ENCODE measurements at regions not wholly inside any gene's neighbourhood (a gene's known extent, or its start where the extent isn't known, plus 50 kb on each side); places are given as distances from the start of the nearest gene placed in this dataset.
"Not testable (repeated sequence)": the region's sequence is repeated elsewhere in the genome, so short reads cannot be mapped to it uniquely, and the experiment has no call there.

DNA sequence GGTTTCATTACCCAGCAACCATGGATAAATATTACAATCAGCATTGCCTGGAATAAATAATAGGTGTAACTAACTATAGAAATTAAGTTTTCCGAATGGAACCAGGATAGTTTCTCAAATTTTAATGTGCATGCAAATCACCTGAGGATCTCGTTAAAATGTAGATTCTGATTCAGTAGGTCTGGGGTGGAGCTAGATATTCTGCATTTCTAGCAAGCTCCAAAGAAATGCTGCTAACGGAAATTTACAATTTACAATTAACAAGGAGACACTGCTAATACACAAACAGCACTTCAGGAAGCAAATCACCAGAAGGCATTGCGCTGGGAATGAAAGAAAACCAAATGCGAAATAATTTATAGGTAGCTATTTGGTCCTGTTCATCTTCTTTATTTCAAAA, 597.5 kb upstream of the KLF12 start:
- H3K27ac Mint-ChIP-seq: no peak overlapping the region
- peaks cover 4% of the 10 kb centered on the region for H3K27me3 Mint-ChIP-seq
- no peaks in the 10 kb centered on the region for H3K9me3 Mint-ChIP-seq
- H3K4me1 Mint-ChIP-seq (ENCODE audit: low read depth): no peaks in the 10 kb centered on the region
- no peaks in the 10 kb centered on the region for H3K36me3 Mint-ChIP-seq (ENCODE audit: low read depth)
- H3K4me3 Mint-ChIP-seq: no peak overlapping the region

DNA sequence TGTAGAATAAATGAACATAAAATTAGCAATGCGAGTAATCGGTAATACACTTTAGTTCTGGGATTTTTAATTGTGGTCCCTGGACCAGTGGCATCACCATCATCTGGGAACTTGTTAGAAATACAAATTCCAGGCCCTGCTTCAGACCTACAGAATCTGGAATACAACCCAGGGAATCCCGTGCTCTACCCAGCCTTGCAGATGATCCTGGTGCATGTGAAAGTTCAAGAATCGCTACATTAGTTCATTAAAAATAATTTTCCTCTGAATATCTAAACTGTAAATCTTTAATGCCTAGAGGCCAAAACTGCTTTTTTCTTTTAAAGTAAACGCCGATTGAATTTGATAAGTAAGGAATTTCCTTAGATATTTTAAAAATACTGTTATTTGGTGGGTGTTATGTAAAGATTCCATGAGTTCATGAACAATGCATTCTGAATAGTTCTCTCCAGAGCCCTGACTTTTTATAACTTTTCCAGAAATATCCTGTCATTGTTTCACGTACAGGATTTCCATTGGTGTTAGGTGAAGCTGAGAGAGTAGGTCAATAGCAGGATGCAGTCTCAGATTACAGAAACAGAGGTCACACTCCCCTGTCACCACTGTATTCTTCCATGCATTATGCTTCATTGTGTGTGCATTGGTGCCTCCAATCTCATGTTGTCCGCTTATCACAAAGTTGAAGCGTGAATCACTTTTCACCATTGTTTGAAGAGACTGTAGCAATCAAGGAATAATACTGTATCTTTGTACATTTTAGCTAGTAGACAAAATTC, 596.5 kb upstream of the KLF12 start:
- no peaks in the 10 kb centered on the region for H3K4me1 Mint-ChIP-seq (ENCODE audit: low read depth)
- peaks cover 4% of the 10 kb centered on the region for H3K27me3 Mint-ChIP-seq
- H3K9me3 Mint-ChIP-seq: no peaks in the 10 kb centered on the region
- H3K36me3 Mint-ChIP-seq (ENCODE audit: low read depth): no peaks in the 10 kb centered on the region
- no peak overlapping the region for H3K4me3 Mint-ChIP-seq
- H3K27ac Mint-ChIP-seq: no peak overlapping the region

DNA sequence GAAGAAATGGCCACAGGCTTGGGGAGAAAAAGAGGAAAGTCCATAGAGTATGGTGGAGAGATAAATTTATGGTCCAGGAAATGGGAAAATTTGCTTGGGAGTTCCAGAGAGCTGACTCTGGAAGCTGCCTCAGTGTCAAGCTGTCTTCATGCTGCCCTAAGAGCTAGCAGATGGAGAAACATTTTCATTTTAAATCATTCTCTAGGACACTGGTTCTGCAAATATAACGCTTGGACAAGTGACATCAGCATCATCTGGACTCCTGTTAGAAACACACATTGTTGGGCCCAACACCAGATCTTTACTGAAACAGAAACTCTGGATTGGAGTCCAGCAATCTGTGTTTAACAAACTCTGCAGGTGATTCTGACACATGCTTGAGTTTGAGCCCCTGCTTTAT, 592.0 kb upstream of the KLF12 start:
- Mint-ChIP-seq H3K27me3 (peaks cover 7% of the 10 kb centered on the region), H3K4me3 (no peak overlapping the region), H3K4me1 (ENCODE audit: low read depth) (no peaks in the 10 kb centered on the region), H3K9me3 (no peaks in the 10 kb centered on the region), H3K36me3 (ENCODE audit: low read depth) (no peaks in the 10 kb centered on the region), H3K27ac (no peak overlapping the region)

DNA sequence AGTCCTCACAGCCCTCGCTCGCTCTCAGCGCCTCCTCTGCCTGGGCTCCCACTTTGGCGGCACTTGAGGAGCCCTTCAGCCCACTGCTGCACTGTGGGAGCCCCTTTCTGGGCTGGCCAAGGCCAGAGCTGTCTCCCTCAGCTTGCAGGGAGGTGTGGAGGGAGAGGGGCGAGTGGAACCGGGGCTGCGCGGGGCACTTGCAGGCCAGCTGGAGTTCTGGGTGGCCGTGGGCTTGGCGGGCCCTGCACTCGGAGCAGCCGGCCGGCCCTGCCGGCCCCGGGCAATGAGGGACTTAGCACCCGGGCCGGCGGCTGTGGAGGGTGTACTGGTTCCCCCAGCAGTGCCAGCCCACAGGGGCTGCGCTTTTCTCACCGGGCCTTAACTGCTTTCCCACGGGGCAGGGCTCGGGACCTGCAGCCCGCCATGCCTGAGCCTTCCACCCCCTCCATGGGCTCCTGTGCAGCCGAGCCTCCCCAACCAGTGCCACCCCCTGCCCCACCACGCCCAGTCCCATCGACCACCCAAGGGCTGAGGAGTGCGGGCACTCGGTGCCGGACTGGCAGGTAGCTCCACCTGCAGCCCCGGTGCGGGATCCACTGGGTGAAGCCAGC, 584.1 kb upstream of the KLF12 start:
- not testable (repeated sequence) for H3K4me1 Mint-ChIP-seq (ENCODE audit: low read depth); H3K4me3 Mint-ChIP-seq; H3K36me3 Mint-ChIP-seq (ENCODE audit: low read depth); H3K27me3 Mint-ChIP-seq; H3K9me3 Mint-ChIP-seq; H3K27ac Mint-ChIP-seq

DNA sequence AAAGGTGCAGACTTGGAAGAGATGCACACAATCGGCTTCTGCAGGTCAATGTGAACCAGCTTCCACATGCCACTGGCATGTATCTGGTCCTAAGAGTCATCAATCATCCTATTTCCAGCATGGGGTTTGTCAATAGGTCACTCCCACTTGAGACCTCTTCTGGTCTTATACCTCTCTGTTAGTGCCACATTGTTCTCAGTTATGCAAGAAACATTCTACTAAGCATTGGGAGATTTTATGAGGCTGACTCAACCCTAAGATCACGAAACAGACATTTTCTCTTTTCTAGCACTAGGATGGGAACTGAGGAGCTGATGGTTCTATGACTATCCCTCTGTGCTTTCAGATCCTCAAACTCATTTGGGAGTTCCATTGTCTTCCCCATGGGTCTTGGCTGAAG, 581.5 kb upstream of the KLF12 start:
- no peaks in the 10 kb centered on the region for H3K27me3 Mint-ChIP-seq
- no peaks in the 10 kb centered on the region for H3K4me1 Mint-ChIP-seq (ENCODE audit: low read depth)
- H3K9me3 Mint-ChIP-seq: peaks cover 5% of the 10 kb centered on the region
- H3K36me3 Mint-ChIP-seq (ENCODE audit: low read depth): no peaks in the 10 kb centered on the region
- H3K27ac Mint-ChIP-seq: no peak overlapping the region
- no peak overlapping the region for H3K4me3 Mint-ChIP-seq

DNA sequence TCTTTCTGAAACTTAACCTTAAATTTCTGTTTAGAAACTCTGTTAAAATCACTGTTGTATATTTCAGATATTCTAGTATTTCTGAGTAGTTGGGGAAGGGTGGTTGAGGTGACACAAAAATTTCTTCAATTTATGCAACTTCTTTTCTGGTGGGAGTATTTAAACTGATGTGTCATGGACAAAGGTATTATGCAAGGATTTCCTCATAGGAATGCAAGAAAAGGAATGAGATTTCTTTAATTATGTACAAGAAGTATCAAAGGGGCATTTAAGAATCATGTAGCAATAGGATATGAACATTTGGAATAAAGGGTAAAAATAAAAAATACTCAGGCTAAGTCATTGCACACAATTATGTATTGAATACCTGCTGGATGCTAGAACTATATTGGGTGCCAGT, 575.8 kb upstream of the KLF12 start:
- H3K36me3 Mint-ChIP-seq (ENCODE audit: low read depth): no peaks in the 10 kb centered on the region
- H3K27me3 Mint-ChIP-seq: no peaks in the 10 kb centered on the region
- no peak overlapping the region for H3K27ac Mint-ChIP-seq
- peaks cover 5% of the 10 kb centered on the region for H3K9me3 Mint-ChIP-seq
- no peak overlapping the region for H3K4me3 Mint-ChIP-seq
- H3K4me1 Mint-ChIP-seq (ENCODE audit: low read depth): no peaks in the 10 kb centered on the region

DNA sequence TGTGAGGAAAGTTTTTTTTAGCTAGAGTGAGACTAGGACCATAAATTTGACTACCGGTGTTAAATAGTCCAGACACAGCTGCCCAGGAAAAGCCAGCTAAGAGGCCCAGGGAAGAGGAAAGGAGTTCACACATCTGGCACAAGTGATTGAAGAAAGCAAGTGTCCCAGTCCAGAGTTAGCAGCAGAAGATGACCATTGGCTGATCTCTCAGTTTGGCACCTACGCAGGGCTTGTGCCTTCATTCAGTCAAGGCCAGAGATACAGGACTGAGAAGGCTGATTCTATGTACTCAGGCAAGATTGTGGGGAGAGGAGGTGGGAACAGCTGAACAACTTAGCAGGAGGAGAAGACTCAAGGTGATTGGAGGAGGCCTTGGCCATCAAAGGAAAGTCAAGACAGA, 575.0 kb upstream of the KLF12 start:
- Mint-ChIP-seq H3K9me3 (peaks cover 5% of the 10 kb centered on the region), H3K36me3 (ENCODE audit: low read depth) (no peaks in the 10 kb centered on the region), H3K4me3 (no peak overlapping the region), H3K27ac (no peak overlapping the region), H3K27me3 (no peaks in the 10 kb centered on the region), H3K4me1 (ENCODE audit: low read depth) (no peaks in the 10 kb centered on the region)

DNA sequence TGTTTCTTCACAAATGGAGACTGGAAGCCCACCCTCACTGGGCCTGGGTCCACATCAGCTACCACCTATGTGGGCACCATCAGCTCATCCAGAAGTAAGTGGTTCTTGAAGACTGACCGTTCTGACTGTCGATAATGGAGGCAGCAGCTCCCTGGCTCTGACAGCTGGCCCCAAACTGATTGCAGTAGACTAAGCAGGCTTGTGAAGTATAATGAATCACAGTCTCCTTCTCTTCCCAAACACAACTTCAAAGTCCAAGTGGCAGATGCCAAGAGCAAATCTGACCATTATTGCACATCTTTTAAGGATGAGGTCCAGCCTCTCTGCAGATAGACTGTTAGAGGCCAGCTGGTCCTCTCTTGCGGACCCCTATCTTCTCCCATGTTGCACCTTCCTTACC, 574.4 kb upstream of the KLF12 start:
- Mint-ChIP-seq H3K4me1 (ENCODE audit: low read depth) (no peaks in the 10 kb centered on the region), H3K36me3 (ENCODE audit: low read depth) (no peaks in the 10 kb centered on the region), H3K9me3 (peaks cover under 1% of the 10 kb centered on the region), H3K4me3 (no peak overlapping the region), H3K27me3 (no peaks in the 10 kb centered on the region), H3K27ac (no peak overlapping the region)

DNA sequence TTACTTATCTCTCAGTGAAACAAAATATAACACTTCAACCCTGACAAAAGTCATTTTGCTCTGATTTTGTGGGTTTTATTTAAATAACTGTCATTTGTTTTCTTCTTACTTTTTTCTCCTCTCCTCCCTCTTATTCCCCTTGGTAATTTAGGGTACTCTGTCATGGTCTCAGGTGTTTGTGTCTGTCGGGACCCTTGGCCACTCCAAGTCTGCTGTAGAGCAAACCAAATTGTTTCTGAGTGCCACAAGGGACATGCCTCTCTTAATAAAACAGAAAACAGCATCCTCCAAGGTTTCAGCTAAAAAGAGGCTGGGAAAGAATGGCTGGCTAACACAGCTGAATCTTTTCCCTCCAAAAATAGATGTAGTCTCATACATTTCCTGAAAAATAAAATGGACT, 573.1 kb upstream of the KLF12 start:
- Mint-ChIP-seq H3K36me3 (ENCODE audit: low read depth) (no peaks in the 10 kb centered on the region), H3K4me3 (no peak overlapping the region), H3K4me1 (ENCODE audit: low read depth) (no peaks in the 10 kb centered on the region), H3K9me3 (no peaks in the 10 kb centered on the region), H3K27me3 (no peaks in the 10 kb centered on the region), H3K27ac (no peak overlapping the region)

DNA sequence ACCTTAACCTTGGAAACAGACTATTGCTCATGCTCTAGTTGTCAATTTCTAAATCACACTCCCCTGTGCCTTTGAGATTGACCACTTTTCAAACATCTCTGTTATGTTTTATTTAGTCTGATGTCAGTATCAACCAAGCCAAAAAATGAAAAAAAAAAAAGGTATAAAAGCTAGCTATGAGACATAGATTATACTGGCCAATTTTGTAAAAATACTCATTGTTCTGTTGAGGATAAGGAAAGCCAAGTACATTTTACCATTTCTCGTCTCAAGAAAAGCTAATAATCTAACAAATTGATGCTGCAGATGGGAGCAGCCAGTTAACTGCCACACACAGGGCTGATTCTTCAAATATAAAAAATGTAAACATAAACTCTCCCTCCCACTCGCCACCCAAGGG, 572.6 kb upstream of the KLF12 start:
- Mint-ChIP-seq H3K36me3 (ENCODE audit: low read depth) (no peaks in the 10 kb centered on the region), H3K4me3 (no peak overlapping the region), H3K27ac (no peak overlapping the region), H3K9me3 (no peaks in the 10 kb centered on the region), H3K4me1 (ENCODE audit: low read depth) (no peaks in the 10 kb centered on the region), H3K27me3 (no peaks in the 10 kb centered on the region)

DNA sequence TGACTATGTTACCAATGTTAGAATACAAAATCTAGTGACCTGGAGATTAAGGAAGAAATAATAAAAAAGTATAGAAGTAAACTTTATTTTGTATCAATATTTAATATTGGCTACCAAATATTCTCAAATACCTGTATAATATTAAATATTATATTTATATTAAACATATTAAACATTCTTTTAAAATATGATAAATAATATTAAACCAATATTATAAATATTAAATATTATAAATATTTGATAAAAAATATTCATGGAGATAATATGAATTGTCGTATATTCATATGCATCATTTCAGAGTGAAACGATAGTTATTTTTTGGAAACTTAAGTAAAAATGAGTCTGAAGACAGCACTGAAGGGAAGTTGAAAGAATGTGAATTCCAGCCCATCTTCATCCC, 571.2 kb upstream of the KLF12 start:
- Mint-ChIP-seq H3K27me3 (peaks cover 3% of the 10 kb centered on the region), H3K36me3 (ENCODE audit: low read depth) (no peaks in the 10 kb centered on the region), H3K9me3 (no peaks in the 10 kb centered on the region), H3K27ac (no peak overlapping the region), H3K4me3 (no peak overlapping the region), H3K4me1 (ENCODE audit: low read depth) (no peaks in the 10 kb centered on the region)

DNA sequence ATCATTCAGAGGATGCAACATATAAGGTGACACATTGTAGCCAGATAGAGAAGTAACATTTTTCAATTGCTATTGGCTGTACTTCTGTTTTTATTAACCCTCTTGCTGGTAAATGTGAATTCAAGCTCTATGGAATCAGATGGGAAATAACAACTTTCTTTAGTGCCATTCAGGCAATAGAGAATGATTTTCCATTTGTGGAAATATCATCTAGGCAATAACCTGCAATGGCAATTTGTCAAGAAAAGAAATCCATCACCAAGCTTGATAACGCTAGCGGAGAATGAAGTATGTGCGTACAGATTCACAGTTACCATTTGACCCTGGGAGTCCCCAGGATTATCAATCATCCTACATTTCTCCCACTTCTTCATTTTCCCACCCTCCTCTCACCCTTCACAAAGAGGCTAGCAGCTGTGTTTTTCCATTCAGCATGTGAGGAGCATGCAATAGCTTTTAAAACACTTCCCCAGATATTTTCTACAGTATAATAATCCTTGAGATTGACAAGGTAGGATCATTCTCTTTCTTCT, 569.7 kb upstream of the KLF12 start:
- Mint-ChIP-seq H3K27ac (no peak overlapping the region), H3K9me3 (no peaks in the 10 kb centered on the region), H3K36me3 (ENCODE audit: low read depth) (no peaks in the 10 kb centered on the region), H3K4me3 (no peak overlapping the region), H3K4me1 (ENCODE audit: low read depth) (no peaks in the 10 kb centered on the region), H3K27me3 (peaks cover 3% of the 10 kb centered on the region)

DNA sequence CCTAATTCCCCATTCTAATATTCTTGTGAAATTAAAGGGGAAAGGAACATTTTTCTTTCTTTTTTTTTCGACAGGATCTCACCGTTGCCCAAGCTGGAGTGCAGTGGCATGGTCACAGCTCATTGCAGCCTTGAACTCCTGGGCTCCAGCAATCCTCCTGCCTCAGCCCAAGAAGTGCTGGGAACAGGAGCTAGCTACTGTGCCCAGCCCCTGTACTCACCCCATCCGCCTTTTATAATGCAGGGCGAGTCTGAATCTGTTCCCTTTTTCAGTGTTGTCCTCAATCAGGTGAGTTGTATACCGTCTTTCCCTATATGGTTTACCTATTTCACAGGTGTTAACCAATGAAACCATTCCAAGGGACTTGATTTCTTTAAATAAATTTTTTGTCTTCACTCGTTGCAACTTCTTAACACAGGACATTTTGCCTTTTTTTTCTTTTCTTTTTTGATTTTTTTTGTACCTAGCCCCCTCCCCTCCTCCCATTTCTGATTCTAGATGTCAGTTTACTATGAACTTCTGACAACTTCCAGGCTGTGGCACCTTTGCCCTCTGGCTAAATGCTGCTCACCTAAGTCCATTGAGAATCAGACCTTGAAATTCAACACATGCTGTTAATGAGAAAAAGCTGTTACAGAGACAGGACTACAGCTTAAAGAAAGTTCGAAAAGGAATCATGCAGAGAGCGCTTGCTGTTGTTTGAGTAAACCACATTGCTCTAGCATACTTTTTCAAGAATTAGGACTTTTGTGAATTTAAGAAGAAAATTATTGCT, 562.1 kb upstream of the KLF12 start:
- Mint-ChIP-seq H3K4me3 (no peak overlapping the region), H3K9me3 (no peaks in the 10 kb centered on the region), H3K27me3 (peaks cover 3% of the 10 kb centered on the region), H3K36me3 (ENCODE audit: low read depth) (no peaks in the 10 kb centered on the region), H3K27ac (no peak overlapping the region), H3K4me1 (ENCODE audit: low read depth) (no peaks in the 10 kb centered on the region)

DNA sequence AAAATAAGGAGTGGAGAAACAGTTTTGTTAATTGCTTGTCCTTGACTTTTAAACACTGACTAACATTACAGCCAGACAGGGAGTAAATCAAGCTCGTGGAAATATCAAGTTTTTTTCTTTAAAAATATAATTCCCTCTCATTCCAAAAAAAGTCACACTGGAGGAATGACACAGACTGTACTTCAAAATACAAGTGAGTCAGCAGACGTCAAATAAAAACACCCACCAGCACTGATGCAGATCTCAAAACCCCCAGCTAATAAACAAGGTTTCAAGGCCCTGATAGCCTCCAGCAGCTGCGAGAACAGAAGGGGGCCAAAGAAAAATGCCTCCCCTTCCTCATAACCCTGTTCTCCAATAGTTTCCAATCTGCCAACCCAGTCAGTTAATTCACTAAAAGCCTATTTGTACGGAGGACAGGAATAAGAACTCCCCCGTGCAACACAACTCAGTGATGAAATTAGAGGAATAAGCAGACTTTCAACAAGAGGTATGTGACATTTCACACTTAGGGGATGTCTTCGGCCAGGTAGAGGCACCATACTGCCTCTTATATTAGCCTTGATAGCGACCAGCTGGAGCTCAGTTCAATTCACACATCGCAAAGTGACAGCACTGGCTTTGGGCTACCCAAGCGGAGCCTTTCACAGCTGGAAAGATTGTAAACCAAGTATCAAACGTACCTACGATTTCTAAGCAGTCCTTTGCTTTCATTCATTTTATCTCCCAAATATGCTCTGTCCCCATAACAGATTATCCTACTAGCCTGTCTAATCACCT, 561.0 kb upstream of the KLF12 start:
- H3K27ac Mint-ChIP-seq: no peak overlapping the region
- H3K36me3 Mint-ChIP-seq (ENCODE audit: low read depth): no peaks in the 10 kb centered on the region
- no peaks in the 10 kb centered on the region for H3K27me3 Mint-ChIP-seq
- no peak overlapping the region for H3K4me3 Mint-ChIP-seq
- no peaks in the 10 kb centered on the region for H3K9me3 Mint-ChIP-seq
- no peaks in the 10 kb centered on the region for H3K4me1 Mint-ChIP-seq (ENCODE audit: low read depth)
